Trophoblast cell (in vitro differentiated cells and primary cell): ENCODE measurements at regions not wholly inside any gene's neighbourhood (a gene's known extent, or its start where the extent isn't known, plus 50 kb on each side); places are given as distances from the start of the nearest gene placed in this dataset.

Experiments
- DNase-seq, 2 donors: peaks; one replicate each; pipeline ENCODE4 v3.0.0-alpha.2; 2016
- H2AFZ ChIP-seq: 2 replicates; pipeline ENCODE4 v1.6.1; 2013; ENCODE audit warnings: low read length, moderate library complexity, mild to moderate bottlenecking; ENCODE audit not compliant: insufficient read depth, poor library complexity
- H2AK5ac ChIP-seq: 2 replicates; pipeline ENCODE4 v1.6.1; 2013; ENCODE audit warnings: mild to moderate bottlenecking, low read length
- H2BK120ac ChIP-seq: 2 replicates; pipeline ENCODE4 v1.6.1; 2013; ENCODE audit warnings: low read length, mild to moderate bottlenecking, moderate library complexity; ENCODE audit not compliant: insufficient read depth, poor library complexity
- H2BK12ac ChIP-seq: 2 replicates; pipeline ENCODE4 v1.6.1; 2013; ENCODE audit warnings: mild to moderate bottlenecking, low read length, moderate library complexity
- H2BK5ac ChIP-seq: 2 replicates; pipeline ENCODE4 v1.6.1; 2013; ENCODE audit warnings: low read length, low read depth, moderate library complexity, mild to moderate bottlenecking; ENCODE audit not compliant: poor library complexity
- H3K14ac ChIP-seq: 2 replicates; pipeline ENCODE4 v1.6.1; 2013; ENCODE audit warnings: mild to moderate bottlenecking, low read length
- H3K18ac ChIP-seq: 2 replicates; pipeline ENCODE4 v1.6.1; 2013; ENCODE audit warnings: mild to moderate bottlenecking, low read length
- H3K23ac ChIP-seq: 2 replicates; pipeline ENCODE4 v1.6.1; 2013; ENCODE audit warnings: low read length
- H3K27ac ChIP-seq: 2 replicates; pipeline ENCODE4 v1.5.1; 2013; ENCODE audit warnings: low read depth, mild to moderate bottlenecking, inconsistent platforms, low read length, moderate library complexity
- H3K27me3 ChIP-seq: 2 replicates; pipeline ENCODE4 v1.6.1; 2013; ENCODE audit warnings: inconsistent platforms, mild to moderate bottlenecking, low read length, moderate library complexity; ENCODE audit not compliant: insufficient read depth
- H3K36me3 ChIP-seq, 2 experiments: 1 replicate in 1 of 2; 2 replicates in 1 of 2; pipeline ENCODE4 v1.6.1; 2013; ENCODE audit warnings: low read length in 2 of 2, mild to moderate bottlenecking in 2 of 2, moderate library complexity in 1 of 2; ENCODE audit not compliant: insufficient read depth in 2 of 2, control insufficient read depth in 1 of 2
- H3K4ac ChIP-seq: 2 replicates; pipeline ENCODE4 v1.6.1; 2013; ENCODE audit warnings: low read depth, mild to moderate bottlenecking, low read length, moderate library complexity
- H3K4me1 ChIP-seq, 2 experiments: 1 replicate in 1 of 2; 2 replicates in 1 of 2; pipeline ENCODE4 v1.6.1; 2013; ENCODE audit warnings: low read length in 2 of 2, mild to moderate bottlenecking in 2 of 2, moderate library complexity in 1 of 2; ENCODE audit not compliant: insufficient read depth in 2 of 2, control insufficient read depth in 1 of 2
- H3K4me2 ChIP-seq: 2 replicates; pipeline ENCODE4 v1.6.1; 2013; ENCODE audit warnings: inconsistent platforms, mild to moderate bottlenecking, low read length, moderate library complexity
- H3K4me3 ChIP-seq: 2 replicates; pipeline ENCODE4 v1.5.1; 2013; ENCODE audit warnings: mild to moderate bottlenecking, low read depth, low read length, inconsistent platforms
- H3K79me1 ChIP-seq: one replicate; pipeline ENCODE4 v1.6.1; 2013; ENCODE audit warnings: low read length
- H3K79me2 ChIP-seq: 2 replicates; pipeline ENCODE4 v1.6.1; 2013; ENCODE audit warnings: low read length, mild to moderate bottlenecking; ENCODE audit not compliant: control insufficient read depth, insufficient read depth, poor library complexity
- H3K9ac ChIP-seq: 2 replicates; pipeline ENCODE4 v1.6.1; 2013; ENCODE audit warnings: mild to moderate bottlenecking, low read length
- H3K9me3 ChIP-seq: 2 replicates; pipeline ENCODE4 v1.6.1; 2013; ENCODE audit warnings: low read depth, mild to moderate bottlenecking, control low read depth, inconsistent platforms, low read length; ENCODE audit not compliant: insufficient read depth
- H4K12ac ChIP-seq: 2 replicates; pipeline ENCODE4 v1.6.1; 2013; ENCODE audit warnings: low read depth, mild to moderate bottlenecking, low read length, moderate library complexity
- H4K8ac ChIP-seq: 2 replicates; pipeline ENCODE4 v1.6.1; 2013; ENCODE audit warnings: low read depth, mild to moderate bottlenecking, low read length, moderate library complexity
- H4K91ac ChIP-seq: one replicate; pipeline ENCODE4 v1.6.1; 2013; ENCODE audit warnings: low read depth, mild to moderate bottlenecking, low read length, moderate library complexity
- WGBS: extraction: QIAGEN DNeasy Blood & Tissue Kit; methylation state at CpG from one replicate; pipeline ENCODE4 v1.1.7; 2013; ENCODE audit warnings: missing lambda C conversion rate; ENCODE audit not compliant: insufficient read length, insufficient coverage; ENCODE audit errors: extremely low coverage; 5-methylcytosine and 5-hydroxymethylcytosine counted together

DNA sequence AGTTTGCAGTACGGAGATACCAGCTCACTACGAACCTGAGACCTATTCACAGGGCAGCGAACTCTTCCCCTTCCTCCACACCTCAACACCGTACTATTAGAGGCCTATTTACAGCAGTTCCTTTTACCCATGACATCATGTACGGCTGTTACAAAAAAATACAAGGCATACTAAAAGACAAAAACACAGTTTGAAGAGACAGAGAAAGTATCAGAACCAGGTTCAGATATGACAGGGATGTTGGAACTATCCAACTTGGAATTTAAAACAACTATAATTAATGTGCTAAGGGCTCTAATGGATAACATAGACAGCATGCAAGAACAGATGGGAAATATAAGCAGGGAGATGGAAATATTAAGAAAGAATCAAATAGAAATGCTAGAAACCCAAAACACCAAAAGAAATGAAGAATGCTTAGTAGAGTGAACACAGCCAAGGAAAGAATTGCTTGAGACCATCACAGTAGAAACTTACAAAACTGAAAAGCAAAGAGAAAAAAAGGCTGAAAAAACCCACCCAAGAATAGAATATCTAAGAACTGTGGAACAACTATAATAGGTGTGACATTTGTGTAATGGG is 99.2 kb upstream of the ZNF521 start:
- no peak overlapping the region for H3K4me2 ChIP-seq
- no peak overlapping the region for H3K4ac ChIP-seq
- no peak overlapping the region for H3K14ac ChIP-seq
- no peaks in the 10 kb centered on the region for H3K79me1 ChIP-seq
- no peak overlapping the region for H3K18ac ChIP-seq
- H3K27me3 ChIP-seq: no peaks in the 10 kb centered on the region
- H3K23ac ChIP-seq: no peak overlapping the region
- H4K12ac ChIP-seq: no peak overlapping the region
- no peak overlapping the region for H2AFZ ChIP-seq
- no peak overlapping the region for H2BK5ac ChIP-seq
- no peak overlapping the region for H4K8ac ChIP-seq
- H2BK12ac ChIP-seq: no peak overlapping the region
- no peak for DNase-seq
- no peak overlapping the region for H4K91ac ChIP-seq
- no peak overlapping the region for H3K27ac ChIP-seq
- H3K4me3 ChIP-seq: peak overlapping the region; percentile 47
- no peak overlapping the region for H3K9ac ChIP-seq
- no peak overlapping the region for H2BK120ac ChIP-seq
- WGBS: no CpG with 5 or more reads among the region's 5 CpGs
- H3K9me3 ChIP-seq: peaks cover 5% of the 10 kb centered on the region
- H2AK5ac ChIP-seq: no peak overlapping the region
- H3K36me3 ChIP-seq: no peaks in the 10 kb centered on the region
- H3K4me1 ChIP-seq: peaks cover 3% of the 10 kb centered on the region in 2 experiments
- no peaks in the 10 kb centered on the region for H3K79me2 ChIP-seq

DNA sequence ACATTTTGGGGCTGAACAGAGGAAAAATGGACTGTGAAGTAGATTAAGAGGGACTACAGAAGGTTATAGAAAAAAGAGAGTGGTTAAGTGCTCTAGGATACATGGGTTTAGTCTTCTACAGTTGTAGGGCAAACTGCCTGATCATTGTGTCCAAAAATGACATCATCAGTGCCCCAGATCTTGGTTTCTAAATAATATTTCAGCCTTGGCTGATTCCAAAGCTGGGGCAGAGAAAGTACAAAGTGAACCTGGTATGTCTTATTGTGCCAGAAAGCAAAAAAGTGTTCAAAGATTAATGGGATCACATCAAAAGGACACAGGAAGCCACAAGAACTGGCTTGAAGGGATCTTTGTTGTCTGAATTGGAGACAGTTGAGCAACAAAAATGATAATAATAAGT is 97.1 kb upstream of the ZNF521 start:
- no peak overlapping the region for H3K23ac ChIP-seq
- no peak overlapping the region for H3K9ac ChIP-seq
- no peak overlapping the region for H2BK12ac ChIP-seq
- no peak overlapping the region for H4K12ac ChIP-seq
- H3K79me2 ChIP-seq: no peaks in the 10 kb centered on the region
- H3K4ac ChIP-seq: no peak overlapping the region
- peaks cover 7% of the 10 kb centered on the region for H3K9me3 ChIP-seq
- H4K8ac ChIP-seq: no peak overlapping the region
- no peak overlapping the region for H4K91ac ChIP-seq
- H3K14ac ChIP-seq: no peak overlapping the region
- DNase-seq: no peak
- H3K18ac ChIP-seq: no peak overlapping the region
- H3K4me2 ChIP-seq: no peak overlapping the region
- H2BK5ac ChIP-seq: no peak overlapping the region
- no peak overlapping the region for H2BK120ac ChIP-seq
- H3K27ac ChIP-seq: no peak overlapping the region
- H3K27me3 ChIP-seq: no peaks in the 10 kb centered on the region
- peaks cover 3% of the 10 kb centered on the region in 2 experiments for H3K4me1 ChIP-seq
- H3K4me3 ChIP-seq: no peak overlapping the region
- no peak overlapping the region for H2AFZ ChIP-seq
- no peaks in the 10 kb centered on the region for H3K79me1 ChIP-seq
- H3K36me3 ChIP-seq: no peaks in the 10 kb centered on the region
- H2AK5ac ChIP-seq: no peak overlapping the region

DNA sequence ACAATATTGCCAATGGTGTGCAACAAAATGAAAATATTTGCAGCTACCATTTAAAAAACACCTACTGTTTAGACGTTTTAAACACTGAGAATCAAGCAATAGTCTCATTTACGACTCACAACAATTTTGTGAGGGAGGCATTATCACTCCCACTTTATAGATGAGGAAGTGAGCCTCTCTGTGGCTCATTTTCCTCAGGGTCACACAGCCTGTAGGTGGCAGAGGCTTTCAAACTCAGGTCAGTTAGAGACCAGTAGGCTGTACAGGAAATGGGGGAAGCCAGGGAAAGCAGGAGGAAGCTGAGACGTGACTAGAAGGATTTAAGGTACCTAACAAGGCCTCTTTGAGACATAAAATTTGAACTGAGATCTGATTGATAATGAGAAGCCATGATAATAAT is 95.0 kb upstream of the ZNF521 start:
- H2BK120ac ChIP-seq: no peak overlapping the region
- H2AK5ac ChIP-seq: no peak overlapping the region
- DNase-seq: no peak
- no peak overlapping the region for H3K9ac ChIP-seq
- H3K4ac ChIP-seq: no peak overlapping the region
- peaks cover 7% of the 10 kb centered on the region for H3K9me3 ChIP-seq
- no peak overlapping the region for H2BK5ac ChIP-seq
- no peak overlapping the region for H3K4me2 ChIP-seq
- no peak overlapping the region for H4K8ac ChIP-seq
- H4K91ac ChIP-seq: no peak overlapping the region
- no CpG with 5 or more reads among the region's 3 CpGs for WGBS
- H3K4me1 ChIP-seq: no peaks in the 10 kb centered on the region
- no peak overlapping the region for H3K23ac ChIP-seq
- no peak overlapping the region for H2BK12ac ChIP-seq
- H4K12ac ChIP-seq: no peak overlapping the region
- H3K36me3 ChIP-seq: no peaks in the 10 kb centered on the region
- no peaks in the 10 kb centered on the region for H3K79me2 ChIP-seq
- no peak overlapping the region for H3K14ac ChIP-seq
- H3K4me3 ChIP-seq: no peak overlapping the region
- H2AFZ ChIP-seq: no peak overlapping the region
- no peak overlapping the region for H3K27ac ChIP-seq
- H3K27me3 ChIP-seq: no peaks in the 10 kb centered on the region
- no peak overlapping the region for H3K18ac ChIP-seq
- H3K79me1 ChIP-seq: no peaks in the 10 kb centered on the region

DNA sequence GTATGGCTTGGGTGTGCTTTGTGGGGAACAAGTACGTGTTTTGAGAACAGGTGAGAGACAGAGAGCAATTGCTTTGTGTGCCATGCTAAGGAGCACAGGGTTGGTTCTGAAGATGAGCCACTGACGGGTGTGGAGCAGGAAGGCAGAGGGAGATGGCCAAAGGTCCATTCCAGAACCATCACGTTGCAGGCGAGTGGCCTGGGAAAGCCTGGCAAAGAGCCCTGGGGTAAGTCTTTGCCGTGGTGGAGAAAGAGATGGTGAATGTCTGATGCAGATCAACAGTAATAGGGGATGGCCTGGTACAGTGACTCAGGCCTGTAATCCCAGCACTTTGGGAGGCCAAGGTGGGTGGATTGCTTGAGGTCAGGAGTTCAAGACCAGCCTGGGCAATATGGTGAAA is 93.5 kb upstream of the ZNF521 start:
- H3K4me1 ChIP-seq: no peaks in the 10 kb centered on the region
- no peak overlapping the region for H4K8ac ChIP-seq
- no peak overlapping the region for H2BK5ac ChIP-seq
- H3K4me2 ChIP-seq: no peak overlapping the region
- no peaks in the 10 kb centered on the region for H3K79me1 ChIP-seq
- no peak overlapping the region for H3K4ac ChIP-seq
- no peaks in the 10 kb centered on the region for H3K79me2 ChIP-seq
- no CpG with 5 or more reads among the region's 5 CpGs for WGBS
- H3K27ac ChIP-seq: no peak overlapping the region
- no peaks in the 10 kb centered on the region for H3K36me3 ChIP-seq
- H2BK120ac ChIP-seq: no peak overlapping the region
- no peak overlapping the region for H2BK12ac ChIP-seq
- no peak for DNase-seq
- no peak overlapping the region for H3K23ac ChIP-seq
- no peak overlapping the region for H3K4me3 ChIP-seq
- no peak overlapping the region for H3K9ac ChIP-seq
- no peak overlapping the region for H3K14ac ChIP-seq
- peaks cover 4% of the 10 kb centered on the region for H3K9me3 ChIP-seq
- H4K12ac ChIP-seq: no peak overlapping the region
- no peak overlapping the region for H4K91ac ChIP-seq
- no peak overlapping the region for H3K18ac ChIP-seq
- H3K27me3 ChIP-seq: no peaks in the 10 kb centered on the region
- no peak overlapping the region for H2AK5ac ChIP-seq
- H2AFZ ChIP-seq: no peak overlapping the region
